Central memory CD8-positive, alpha-beta T cell (primary cell): ENCODE measurements at regions not wholly inside any gene's neighbourhood (a gene's known extent, or its start where the extent isn't known, plus 50 kb on each side); places are given as distances from the start of the nearest gene placed in this dataset.

ENCODE experiments used
- ATAC-seq: fragments of 150-1000 bp; cut with Tn5 transposase; replicated peaks from 2 replicates; pipeline ENCODE4 v1.10.0; 2022; ENCODE audit warnings: mild to moderate bottlenecking, moderate FRiP score, moderate number of reproducible peaks; ENCODE audit not compliant: poor library complexity, severe bottlenecking; ENCODE audit errors: extremely low read depth
- DNase-seq, 2 donors: peaks; one replicate each; pipeline ENCODE4 v3.0.0; 2021; ENCODE audit warnings: low spot score in 2 of 2
- H3K27ac Mint-ChIP-seq: one replicate; pipeline ENCODE4 v1.8.0; 2022; ENCODE audit warnings: low read depth, mild to moderate bottlenecking, moderate library complexity, mixed read lengths
- H3K27me3 Mint-ChIP-seq: one replicate; pipeline ENCODE4 v1.8.0; 2022; ENCODE audit warnings: mixed read lengths
- H3K36me3 Mint-ChIP-seq: one replicate; pipeline ENCODE4 v1.8.0; 2022; ENCODE audit warnings: mild to moderate bottlenecking, moderate library complexity, mixed read lengths; ENCODE audit not compliant: insufficient read depth
- H3K4me1 Mint-ChIP-seq: one replicate; pipeline ENCODE4 v1.8.0; 2022; ENCODE audit warnings: mixed read lengths
- H3K4me3 Mint-ChIP-seq: one replicate; pipeline ENCODE4 v1.8.0; 2022; ENCODE audit warnings: mild to moderate bottlenecking, moderate library complexity, mixed read lengths
- H3K9me3 Mint-ChIP-seq: one replicate; pipeline ENCODE4 v1.8.0; 2022; ENCODE audit warnings: mixed read lengths

GRCh38 chr16:79328402-79329165, 272.0 kb downstream of the MAF start:
- H3K27ac Mint-ChIP-seq = no peak overlapping the region
- peaks cover 2% of the 10 kb centered on the region for H3K36me3 Mint-ChIP-seq
- no peaks in the 10 kb centered on the region for H3K9me3 Mint-ChIP-seq
- DNase-seq (no peak), ATAC-seq (no peak)
- H3K4me3 Mint-ChIP-seq = no peak overlapping the region
- H3K27me3 Mint-ChIP-seq = peaks cover 24% of the 10 kb centered on the region
- H3K4me1 Mint-ChIP-seq = peaks cover 7% of the 10 kb centered on the region

GRCh38 chr16:79327836-79328235, 272.7 kb downstream of the MAF start:
- H3K4me3 Mint-ChIP-seq = no peak overlapping the region
- peaks cover 32% of the 10 kb centered on the region for H3K27me3 Mint-ChIP-seq
- no peak for DNase-seq
- H3K9me3 Mint-ChIP-seq = no peaks in the 10 kb centered on the region
- no peak for ATAC-seq
- no peak overlapping the region for H3K27ac Mint-ChIP-seq
- peaks cover 7% of the 10 kb centered on the region for H3K4me1 Mint-ChIP-seq
- peaks cover 2% of the 10 kb centered on the region for H3K36me3 Mint-ChIP-seq

- no peak overlapping the region for H3K27ac Mint-ChIP-seq
Measured at GRCh38 chr16:79326549-79326948, 274.0 kb downstream of the MAF start.

GRCh38 chr16:79325226-79325945, 275.2 kb downstream of the MAF start:
- no peak overlapping the region for H3K27ac Mint-ChIP-seq
- peaks cover 7% of the 10 kb centered on the region for H3K4me1 Mint-ChIP-seq
- no peak overlapping the region for H3K4me3 Mint-ChIP-seq
- H3K36me3 Mint-ChIP-seq = no peaks in the 10 kb centered on the region
- ATAC-seq (no peak), DNase-seq (no peak)
- no peaks in the 10 kb centered on the region for H3K9me3 Mint-ChIP-seq
- H3K27me3 Mint-ChIP-seq = peaks cover 41% of the 10 kb centered on the region

More at GRCh38 chr16:79326549-79326948, 274.0 kb downstream of the MAF start:
- ATAC-seq (no peak), DNase-seq (no peak)
- Mint-ChIP-seq H3K9me3 (no peaks in the 10 kb centered on the region), H3K36me3 (no peaks in the 10 kb centered on the region), H3K27me3 (peaks cover 41% of the 10 kb centered on the region), H3K4me3 (no peak overlapping the region), H3K4me1 (peaks cover 7% of the 10 kb centered on the region)

GRCh38 chr16:79320956-79321355, 279.6 kb downstream of the MAF start:
- Mint-ChIP-seq H3K27me3 (peaks cover 57% of the 10 kb centered on the region), H3K4me3 (no peak overlapping the region), H3K4me1 (peaks cover 8% of the 10 kb centered on the region), H3K9me3 (no peaks in the 10 kb centered on the region), H3K27ac (no peak overlapping the region), H3K36me3 (no peaks in the 10 kb centered on the region)
- ATAC-seq = no peak
- DNase-seq = no peak

GRCh38 chr16:79318143-79318899, 282.2 kb downstream of the MAF start:
- no peaks in the 10 kb centered on the region for H3K9me3 Mint-ChIP-seq

GRCh38 chr16:79317521-79317920, 283.0 kb downstream of the MAF start:
- H3K9me3 Mint-ChIP-seq = no peaks in the 10 kb centered on the region

More at GRCh38 chr16:79318143-79318899, 282.2 kb downstream of the MAF start:
- H3K4me1 Mint-ChIP-seq = peaks cover 12% of the 10 kb centered on the region
- H3K4me3 Mint-ChIP-seq = no peak overlapping the region
- no peaks in the 10 kb centered on the region for H3K36me3 Mint-ChIP-seq
- H3K27ac Mint-ChIP-seq = no peak overlapping the region
- ATAC-seq = no peak
- H3K27me3 Mint-ChIP-seq = peaks cover 53% of the 10 kb centered on the region
- no peak for DNase-seq

GRCh38 chr16:79317026-79317425, 283.5 kb downstream of the MAF start:
- DNase-seq = no peak
- ATAC-seq = no peak
- Mint-ChIP-seq H3K27me3 (peaks cover 40% of the 10 kb centered on the region), H3K4me1 (peaks cover 12% of the 10 kb centered on the region), H3K36me3 (no peaks in the 10 kb centered on the region), H3K9me3 (no peaks in the 10 kb centered on the region), H3K4me3 (no peak overlapping the region), H3K27ac (no peak overlapping the region)

More at GRCh38 chr16:79317521-79317920, 283.0 kb downstream of the MAF start:
- DNase-seq (no peak), ATAC-seq (no peak)
- Mint-ChIP-seq H3K36me3 (no peaks in the 10 kb centered on the region), H3K4me1 (peaks cover 12% of the 10 kb centered on the region), H3K27ac (no peak overlapping the region), H3K4me3 (no peak overlapping the region), H3K27me3 (peaks cover 45% of the 10 kb centered on the region)

GRCh38 chr16:79316004-79316458, 284.5 kb downstream of the MAF start:
- H3K27me3 Mint-ChIP-seq = peaks cover 38% of the 10 kb centered on the region
- DNase-seq (no peak), ATAC-seq (peak; percentile 28)
- peaks cover 12% of the 10 kb centered on the region for H3K4me1 Mint-ChIP-seq
- no peaks in the 10 kb centered on the region for H3K9me3 Mint-ChIP-seq
- H3K36me3 Mint-ChIP-seq = no peaks in the 10 kb centered on the region
- no peak overlapping the region for H3K4me3 Mint-ChIP-seq
- no peak overlapping the region for H3K27ac Mint-ChIP-seq

- no peak overlapping the region for H3K4me3 Mint-ChIP-seq
- peaks cover 23% of the 10 kb centered on the region for H3K4me1 Mint-ChIP-seq
- DNase-seq (no peak), ATAC-seq (no peak)
- no peak overlapping the region for H3K27ac Mint-ChIP-seq
- no peaks in the 10 kb centered on the region for H3K9me3 Mint-ChIP-seq
- H3K36me3 Mint-ChIP-seq = no peaks in the 10 kb centered on the region
- H3K27me3 Mint-ChIP-seq = peaks cover 19% of the 10 kb centered on the region
Measured at GRCh38 chr16:79312502-79312901, 288.0 kb downstream of the MAF start.

- ATAC-seq (no peak), DNase-seq (no peak)
- H3K9me3 Mint-ChIP-seq = no peaks in the 10 kb centered on the region
- peaks cover under 1% of the 10 kb centered on the region for H3K36me3 Mint-ChIP-seq
- H3K4me1 Mint-ChIP-seq = peaks cover 13% of the 10 kb centered on the region
- no peak overlapping the region for H3K4me3 Mint-ChIP-seq
- peaks cover 10% of the 10 kb centered on the region for H3K27me3 Mint-ChIP-seq
- no peak overlapping the region for H3K27ac Mint-ChIP-seq
Measured at GRCh38 chr16:79310710-79311109, 289.8 kb downstream of the MAF start.

GRCh38 chr16:79309606-79310005, 290.9 kb downstream of the MAF start:
- H3K36me3 Mint-ChIP-seq = peaks cover 1% of the 10 kb centered on the region
- peaks cover 11% of the 10 kb centered on the region for H3K4me1 Mint-ChIP-seq
- no peak overlapping the region for H3K27ac Mint-ChIP-seq
- ATAC-seq = no peak
- H3K9me3 Mint-ChIP-seq = no peaks in the 10 kb centered on the region
- no peak overlapping the region for H3K4me3 Mint-ChIP-seq
- peaks cover 18% of the 10 kb centered on the region for H3K27me3 Mint-ChIP-seq
- DNase-seq = no peak
